Keratinocyte (primary cell): ENCODE measurements at regions not wholly inside any gene's neighbourhood (a gene's known extent, or its start where the extent isn't known, plus 50 kb on each side); places are given as distances from the start of the nearest gene placed in this dataset.

ENCODE experiments used
- DNase-seq: peaks from one replicate; pipeline ENCODE4 v3.0.0-alpha.2; 2011; ENCODE audit warnings: low read depth, missing footprints, low spot score
- FAIRE-seq: peaks from 2 replicates; lab custom pipeline; 2011; peaks lifted over from hg19 to GRCh38; lab: Jason Lieb, UNC
- H2AFZ ChIP-seq: 2 replicates; pipeline ENCODE4 v1.6.0; 2012; ENCODE audit warnings: low read length, control low read depth, inconsistent platforms; ENCODE audit not compliant: control insufficient read depth
- H3K27ac ChIP-seq: 2 replicates; pipeline ENCODE4 v1.5.1; 2011; ENCODE audit warnings: low read length; ENCODE audit not compliant: control insufficient read depth, insufficient read depth
- H3K27me3 ChIP-seq: 3 replicates; pipeline ENCODE4 v1.6.0; 2011; ENCODE audit warnings: low read length; ENCODE audit not compliant: control insufficient read depth, insufficient read depth; ENCODE audit errors: extremely low read depth
- H3K36me3 ChIP-seq, 2 experiments: 2 replicates in 1 of 2; 3 replicates in 1 of 2; pipeline ENCODE4 v1.5.1; 2011; ENCODE audit warnings: low read length in 2 of 2, mild to moderate bottlenecking in 1 of 2; ENCODE audit not compliant: control insufficient read depth in 2 of 2, insufficient read depth in 2 of 2; ENCODE audit errors: extremely low read depth in 1 of 2
- H3K4me1 ChIP-seq: 3 replicates; pipeline ENCODE4 v1.5.1; 2011; ENCODE audit warnings: low read length; ENCODE audit not compliant: control insufficient read depth, insufficient read depth; ENCODE audit errors: extremely low read depth
- H3K4me2 ChIP-seq: 3 replicates; pipeline ENCODE4 v1.6.0; 2011; ENCODE audit warnings: low read depth, low read length; ENCODE audit not compliant: control insufficient read depth, insufficient read depth; ENCODE audit errors: extremely low read depth
- H3K4me3 ChIP-seq, 3 experiments: fragments of 200-600 bp in 1 of 3; sonication (generic) in 1 of 3; 2 replicates in 2 of 3; 3 replicates in 1 of 3; pipeline ENCODE4 v1.5.1; 2011 to 2016; ENCODE audit warnings: low read length in 3 of 3, mild to moderate bottlenecking in 3 of 3, control low read depth in 2 of 3, inconsistent platforms in 1 of 3, low read depth in 1 of 3, mixed read lengths in 1 of 3, mixed run types in 1 of 3, moderate library complexity in 1 of 3; ENCODE audit not compliant: control insufficient read depth in 2 of 3, insufficient read depth in 2 of 3; ENCODE audit errors: extremely low read depth in 1 of 3
- H3K79me2 ChIP-seq: 2 replicates; pipeline ENCODE4 v1.6.0; 2012; ENCODE audit warnings: low read length; ENCODE audit not compliant: control insufficient read depth, insufficient read depth
- H3K9ac ChIP-seq: 3 replicates; pipeline ENCODE4 v1.6.0; 2011; ENCODE audit warnings: low read length; ENCODE audit not compliant: control insufficient read depth, insufficient read depth; ENCODE audit errors: extremely low read depth
- H3K9me1 ChIP-seq: 3 replicates; pipeline ENCODE4 v1.6.0; 2011; ENCODE audit warnings: low read length; ENCODE audit not compliant: control insufficient read depth, insufficient read depth; ENCODE audit errors: extremely low read depth
- H3K9me3 ChIP-seq: 2 replicates; pipeline ENCODE4 v1.5.1; 2012; ENCODE audit warnings: low read depth, low read length; ENCODE audit not compliant: control insufficient read depth
- H4K20me1 ChIP-seq: 3 replicates; pipeline ENCODE4 v1.6.0; 2011; ENCODE audit warnings: low read length; ENCODE audit not compliant: control insufficient read depth, insufficient read depth; ENCODE audit errors: extremely low read depth
- EZH2 ChIP-seq: IDR thresholded peaks from one replicate; pipeline ENCODE4 v1.6.1; 2012; ENCODE audit warnings: inconsistent platforms, mild to moderate bottlenecking, low read length, moderate library complexity
- dilution Hi-C: fragments of 300-500 bp; cut with MboI; formaldehyde crosslinking; loops from one replicate; pipeline ENCODE4 v1.7.0; 2020; ENCODE audit warnings: low sequenced_read_pairs; ENCODE audit not compliant: extremely low pct_ligation_motif_present
- TF ChIP-seq, protein P1 (sequence below), 3 experiments: IDR thresholded peaks in 1 of 3; conservative IDR thresholded peaks in 1 of 3; optimal IDR thresholded peaks in 1 of 3; 2 replicates in 2 of 3; 3 replicates in 1 of 3; pipeline versions ENCODE3 to v1.5.1; 2011; ENCODE audit warnings: low read length in 3 of 3, mild to moderate bottlenecking in 3 of 3, moderate library complexity in 2 of 3, control low read depth in 1 of 3, inconsistent platforms in 1 of 3; ENCODE audit not compliant: insufficient read depth in 2 of 3; ENCODE audit errors: extremely low read depth in 1 of 3

DNA sequence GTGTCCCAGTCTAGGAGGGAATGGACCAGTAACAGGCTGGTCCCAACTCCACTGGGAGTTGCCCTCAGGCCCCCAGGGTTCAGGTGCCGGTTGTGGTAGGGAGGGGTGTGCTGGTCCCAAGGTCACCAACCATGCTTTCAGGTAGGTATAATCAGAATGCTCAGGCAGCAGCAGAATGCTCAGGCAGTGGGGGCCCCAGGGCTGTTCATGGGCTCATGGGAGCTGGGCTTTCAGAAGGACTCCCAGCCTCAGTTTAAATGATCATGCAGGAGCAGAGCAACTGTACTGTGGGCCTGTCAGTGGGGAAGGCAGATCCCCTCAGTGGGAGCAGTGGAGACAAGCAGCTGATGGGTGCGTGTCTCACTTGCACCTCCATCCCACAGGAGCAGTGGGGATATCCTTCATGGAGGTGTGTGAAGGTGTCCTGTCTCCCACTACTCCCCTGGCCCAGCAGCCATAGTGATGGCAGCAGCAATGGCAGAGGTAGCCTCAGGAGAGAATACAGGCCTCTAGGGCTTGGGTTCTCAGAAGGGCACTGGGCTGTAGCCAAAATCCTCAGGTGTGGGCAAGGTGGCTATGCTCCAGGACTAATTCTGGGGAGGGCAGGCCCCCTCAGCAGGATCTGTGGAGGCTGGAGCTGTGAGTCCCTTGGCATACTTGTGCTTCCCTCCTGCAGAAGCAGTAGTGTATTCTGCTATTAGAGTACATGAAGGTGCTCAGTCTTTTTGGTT is 917.3 kb upstream of the B3GALT2 start:
- no peak for TF ChIP-seq EZH2
- TF ChIP-seq, protein P1, sequence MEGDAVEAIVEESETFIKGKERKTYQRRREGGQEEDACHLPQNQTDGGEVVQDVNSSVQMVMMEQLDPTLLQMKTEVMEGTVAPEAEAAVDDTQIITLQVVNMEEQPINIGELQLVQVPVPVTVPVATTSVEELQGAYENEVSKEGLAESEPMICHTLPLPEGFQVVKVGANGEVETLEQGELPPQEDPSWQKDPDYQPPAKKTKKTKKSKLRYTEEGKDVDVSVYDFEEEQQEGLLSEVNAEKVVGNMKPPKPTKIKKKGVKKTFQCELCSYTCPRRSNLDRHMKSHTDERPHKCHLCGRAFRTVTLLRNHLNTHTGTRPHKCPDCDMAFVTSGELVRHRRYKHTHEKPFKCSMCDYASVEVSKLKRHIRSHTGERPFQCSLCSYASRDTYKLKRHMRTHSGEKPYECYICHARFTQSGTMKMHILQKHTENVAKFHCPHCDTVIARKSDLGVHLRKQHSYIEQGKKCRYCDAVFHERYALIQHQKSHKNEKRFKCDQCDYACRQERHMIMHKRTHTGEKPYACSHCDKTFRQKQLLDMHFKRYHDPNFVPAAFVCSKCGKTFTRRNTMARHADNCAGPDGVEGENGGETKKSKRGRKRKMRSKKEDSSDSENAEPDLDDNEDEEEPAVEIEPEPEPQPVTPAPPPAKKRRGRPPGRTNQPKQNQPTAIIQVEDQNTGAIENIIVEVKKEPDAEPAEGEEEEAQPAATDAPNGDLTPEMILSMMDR (optimal IDR thresholded peaks at IDR 0.05 in 1 of 3, IDR thresholded peaks at IDR 0.05 in 1 of 3, conservative IDR thresholded peaks at IDR 0.05 in 1 of 3; ENCODE audit: extremely low read depth in 1 of 3, insufficient read depth in 2 of 3, low read length in 3 of 3) = no peak

GRCh38 chr1:194103101-194103500 is 916.7 kb upstream of the B3GALT2 start:
- Histone ChIP-seq H3K79me2 (no peaks in the 10 kb centered on the region), H3K36me3 (no peaks in the 10 kb centered on the region), H2AFZ (no peak overlapping the region), H3K9me3 (no peaks in the 10 kb centered on the region), H3K4me3 (no peak overlapping the region), H3K9me1 (no peaks in the 10 kb centered on the region), H3K27ac (no peak overlapping the region), H3K27me3 (no peaks in the 10 kb centered on the region), H3K4me2 (no peak overlapping the region), H4K20me1 (no peaks in the 10 kb centered on the region), H3K4me1 (no peaks in the 10 kb centered on the region), H3K9ac (no peak overlapping the region)
- FAIRE-seq = no peak
- no peak for TF ChIP-seq EZH2
- TF ChIP-seq, protein P1 (optimal IDR thresholded peaks at IDR 0.05 in 1 of 3, IDR thresholded peaks at IDR 0.05 in 1 of 3, conservative IDR thresholded peaks at IDR 0.05 in 1 of 3; ENCODE audit: extremely low read depth in 1 of 3, insufficient read depth in 2 of 3, low read length in 3 of 3) = no peak
- dilution Hi-C loops = no loop called here
- no peak for DNase-seq

More for the DNA sequence above, 917.3 kb upstream of the B3GALT2 start:
- Histone ChIP-seq H4K20me1 (no peaks in the 10 kb centered on the region), H3K9ac (no peak overlapping the region), H3K79me2 (no peaks in the 10 kb centered on the region), H3K4me3 (no peak overlapping the region), H3K9me3 (no peaks in the 10 kb centered on the region), H2AFZ (no peak overlapping the region), H3K27ac (no peak overlapping the region), H3K4me2 (no peak overlapping the region), H3K4me1 (no peaks in the 10 kb centered on the region), H3K9me1 (no peaks in the 10 kb centered on the region), H3K27me3 (no peaks in the 10 kb centered on the region), H3K36me3 (no peaks in the 10 kb centered on the region)
- no peak for DNase-seq
- dilution Hi-C loops = no loop called here
- no peak for FAIRE-seq
